ENCODE measurements at regions not wholly inside any gene's neighbourhood (a gene's known extent, or its start where the extent isn't known, plus 50 kb on each side); places are given as distances from the start of the nearest gene placed in this dataset.

GRCh38 chr11:111095327-111095726, 150.2 kb upstream of the POU2AF2 start:
- DNase-seq (ENCODE audit: low spot score): no peak

GRCh38 chr11:111093061-111093460, 152.5 kb upstream of the POU2AF2 start:
- DNase-seq (ENCODE audit: low spot score): no peak

GRCh38 chr11:111091321-111091938, 154.1 kb upstream of the POU2AF2 start:
- DNase-seq (ENCODE audit: low spot score): no peak

- no peak for DNase-seq (ENCODE audit: low spot score)
Observed at GRCh38 chr11:111089759-111090158, 155.8 kb upstream of the POU2AF2 start.

- no peak for DNase-seq (ENCODE audit: low spot score)
Observed at GRCh38 chr11:111088847-111089355, 156.6 kb upstream of the POU2AF2 start.

- no peak for DNase-seq (ENCODE audit: low spot score)
Observed at GRCh38 chr11:111086058-111086457, 159.5 kb upstream of the POU2AF2 start.

DNA sequence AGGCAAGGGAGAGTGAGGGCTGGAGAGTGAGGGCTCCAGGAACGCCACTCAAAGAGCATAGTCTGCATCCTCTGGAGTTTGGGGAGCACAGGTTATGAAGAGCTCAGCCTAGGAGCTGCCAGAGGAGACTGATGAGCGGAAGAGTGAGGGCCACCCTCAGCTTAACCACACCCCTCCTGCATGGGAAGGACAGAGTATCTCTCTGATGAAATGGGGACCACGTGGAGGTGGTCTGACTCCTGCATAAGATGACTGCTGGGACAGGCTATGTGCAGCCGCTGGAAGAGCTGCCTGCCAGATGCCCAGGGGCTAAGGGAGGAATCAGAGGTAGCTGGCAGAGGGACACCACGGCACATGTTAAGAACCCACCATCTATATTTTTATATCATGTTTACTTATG, 162.9 kb upstream of the POU2AF2 start:
- no peak for DNase-seq (ENCODE audit: low spot score)

DNA sequence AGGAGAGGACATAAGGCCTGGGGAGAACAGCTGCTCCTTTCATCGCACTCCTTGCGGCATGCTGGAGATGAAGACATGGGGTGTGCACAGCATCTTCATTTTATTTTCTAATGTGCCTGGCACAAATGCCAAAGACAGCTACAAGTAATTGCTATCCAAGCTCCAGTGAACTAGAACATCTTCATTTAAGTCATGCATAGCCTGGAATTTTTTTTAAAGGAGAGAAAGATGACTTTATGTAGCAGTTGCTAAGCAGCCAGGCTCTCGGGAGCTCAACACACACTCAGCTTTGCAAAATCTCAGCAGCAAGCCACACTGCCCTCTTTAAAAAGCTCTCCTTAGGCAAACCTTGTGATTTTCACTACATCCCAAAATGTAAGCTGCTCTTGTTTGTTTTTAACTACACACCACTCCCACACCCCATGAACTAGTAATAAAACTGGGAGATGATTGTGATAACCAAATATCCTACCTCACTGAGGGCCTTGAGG, 164.5 kb upstream of the POU2AF2 start:
- DNase-seq (ENCODE audit: low spot score): no peak

DNA sequence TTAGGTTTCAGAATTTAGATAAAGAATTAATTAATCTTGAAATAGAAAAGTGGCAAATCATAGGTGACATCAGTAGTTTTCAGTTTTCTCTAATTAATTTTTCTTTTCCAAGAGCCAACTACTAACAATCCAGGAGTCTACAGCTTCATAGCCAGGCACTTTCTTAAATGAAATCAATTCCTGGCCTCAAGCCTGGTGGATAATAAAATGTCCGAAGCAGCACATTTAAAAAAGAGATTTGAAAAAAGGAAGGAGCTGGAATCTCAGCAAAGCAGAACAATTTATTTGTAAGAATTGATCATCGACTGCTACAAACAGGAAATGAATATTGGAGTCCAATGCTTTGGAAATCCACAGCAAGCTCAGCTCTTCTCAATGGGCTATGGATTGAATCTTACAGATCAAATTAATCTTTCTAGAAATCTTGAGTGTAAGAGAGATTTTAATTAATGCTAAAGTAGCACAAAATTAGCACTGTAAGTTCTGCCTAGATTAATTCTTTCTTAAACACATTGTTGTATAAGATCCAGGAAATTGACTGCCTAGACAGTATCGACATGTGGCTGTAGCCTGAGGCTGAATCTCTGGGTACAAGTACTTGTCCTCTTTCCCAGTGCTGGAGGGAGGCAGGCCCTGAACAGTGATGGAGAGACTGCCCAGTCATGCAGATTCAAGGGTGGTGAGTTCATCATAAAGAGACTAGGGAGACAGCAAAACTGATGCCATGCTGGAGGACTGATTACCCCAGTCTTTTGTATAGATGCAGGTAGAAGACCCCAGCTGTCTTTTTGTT, 167.8 kb upstream of the POU2AF2 start:
- no peak for DNase-seq (ENCODE audit: low spot score)

- DNase-seq (ENCODE audit: low spot score): peak; percentile 56
Observed at GRCh38 chr11:111069066-111069465, 176.5 kb upstream of the POU2AF2 start.

DNA sequence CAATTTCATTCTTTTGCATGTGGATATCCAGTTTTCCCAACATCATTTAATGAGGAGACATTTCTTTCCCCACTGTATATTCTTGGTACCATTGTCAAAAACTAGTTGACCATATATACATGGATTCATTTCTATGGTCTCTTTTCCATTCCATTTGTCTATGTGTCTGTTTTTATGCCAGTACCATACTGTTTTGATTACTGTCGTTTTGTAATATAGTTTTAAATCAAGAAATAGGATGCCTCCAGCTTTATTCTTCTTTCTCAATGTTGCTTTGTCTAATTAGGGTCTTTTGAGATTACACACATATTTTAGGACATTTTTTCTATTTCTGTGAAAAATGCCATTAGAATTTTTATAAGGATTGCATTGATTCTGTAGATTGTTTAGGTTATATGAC, 177.5 kb upstream of the POU2AF2 start:
- no peak for DNase-seq (ENCODE audit: low spot score)

DNA sequence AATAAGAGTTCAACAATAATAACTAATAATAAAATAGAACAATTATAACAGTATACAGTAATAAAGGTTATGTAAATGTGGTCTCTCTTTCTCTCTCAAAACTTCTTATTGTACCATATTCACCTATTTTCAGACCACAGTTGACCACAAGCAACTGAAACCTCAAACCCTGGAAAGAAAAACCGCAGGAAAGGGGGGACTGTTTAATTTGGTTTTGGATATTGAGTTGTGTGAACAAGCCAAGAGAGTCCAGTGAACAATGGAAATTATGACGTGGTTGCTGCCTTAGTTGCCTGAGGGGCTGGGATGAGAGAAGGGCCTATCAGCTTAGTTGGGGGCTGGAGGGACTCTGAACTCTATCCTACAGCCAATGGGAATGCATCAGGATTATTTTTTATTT, 178.7 kb upstream of the POU2AF2 start:
- DNase-seq (ENCODE audit: low spot score): no peak

DNA sequence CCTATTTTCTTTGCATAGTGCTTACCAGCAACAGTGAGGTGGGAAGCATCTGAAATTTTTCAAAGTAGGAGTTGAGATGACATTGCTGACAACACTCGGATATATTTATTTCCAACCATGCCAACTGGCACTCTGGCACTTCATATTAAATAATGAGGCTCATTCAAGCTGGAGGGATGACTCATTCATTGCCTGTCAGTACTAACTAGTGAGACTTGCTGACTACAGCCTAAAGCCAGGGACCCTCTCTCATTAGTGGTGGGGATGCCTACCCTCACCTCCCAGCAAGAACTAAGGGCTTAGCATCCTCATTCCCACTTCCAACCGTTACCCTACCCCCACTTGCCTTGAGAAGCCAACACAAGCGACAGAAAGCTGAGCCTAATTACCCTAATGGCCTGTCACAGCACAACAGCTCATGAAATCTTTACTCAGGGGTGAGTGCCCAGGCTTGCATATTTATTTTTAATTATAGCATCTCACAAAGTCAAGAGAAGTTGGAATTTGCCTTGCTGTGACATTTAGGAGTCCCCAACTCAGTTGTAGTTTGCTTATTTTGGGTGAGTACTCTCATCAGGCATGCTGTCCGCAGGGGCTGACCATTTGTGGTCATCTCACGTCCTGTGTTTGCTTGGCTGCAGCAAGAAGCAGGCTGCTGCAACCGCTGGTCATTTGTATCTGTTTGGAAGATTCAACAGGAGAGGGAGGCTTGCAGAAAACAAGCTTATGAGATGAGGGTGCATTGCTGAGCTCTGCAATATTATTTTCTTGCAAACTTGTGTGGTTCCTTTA, 181.6 kb upstream of the POU2AF2 start:
- no peak for DNase-seq (ENCODE audit: low spot score)

GRCh38 chr11:111062420-111062819, 183.1 kb upstream of the POU2AF2 start:
- DNase-seq (ENCODE audit: low spot score): no peak

DNA sequence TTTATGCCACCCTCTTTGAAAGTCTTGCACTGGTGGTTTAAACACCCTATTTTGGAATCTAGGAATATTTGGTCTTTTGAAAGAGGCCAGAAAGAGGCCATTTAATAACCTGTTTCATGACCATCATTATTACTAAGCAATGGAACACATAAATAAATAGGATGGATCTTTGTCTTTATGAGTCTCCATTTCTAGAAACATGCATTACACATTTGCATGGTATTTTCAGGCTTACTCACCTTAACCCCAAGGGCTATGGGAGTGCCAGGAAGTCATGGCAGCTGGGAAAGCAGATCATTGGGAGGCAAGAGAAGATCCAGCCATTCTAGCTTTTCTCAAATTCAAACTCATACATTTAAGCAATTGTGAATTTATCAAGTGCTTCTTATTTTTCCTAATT, 185.8 kb upstream of the POU2AF2 start:
- no peak for DNase-seq (ENCODE audit: low spot score)

GRCh38 chr11:111049131-111049530, 196.4 kb upstream of the POU2AF2 start:
- DNase-seq (ENCODE audit: low spot score): no peak

GRCh38 chr11:111047374-111047773, 198.2 kb upstream of the POU2AF2 start:
- no peak for DNase-seq (ENCODE audit: low spot score)

GRCh38 chr11:111046291-111046690, 199.2 kb upstream of the POU2AF2 start:
- DNase-seq (ENCODE audit: low spot score): no peak

DNA sequence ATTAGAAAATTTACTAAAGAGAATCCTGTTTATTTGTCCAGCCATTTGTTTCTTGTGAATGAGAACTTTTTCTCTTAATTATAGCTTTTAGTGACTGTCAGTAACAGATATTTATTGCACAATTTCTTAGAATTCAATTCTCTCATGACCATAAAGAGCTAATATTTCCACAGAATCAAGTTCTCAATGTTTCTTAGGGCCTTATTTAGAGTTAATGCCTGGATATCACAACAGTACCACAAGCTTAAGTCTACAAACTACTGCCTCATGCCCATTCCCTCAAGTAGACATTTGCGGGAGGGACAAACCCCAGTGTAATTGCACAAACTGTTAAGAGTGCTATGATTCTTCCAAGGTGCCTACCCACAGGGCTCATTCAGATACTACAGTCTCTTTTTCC, 199.7 kb upstream of the POU2AF2 start:
- no peak for DNase-seq (ENCODE audit: low spot score)

- DNase-seq (ENCODE audit: low spot score): no peak
Observed at GRCh38 chr11:111045407-111045803, 200.1 kb upstream of the POU2AF2 start.

GRCh38 chr11:111044751-111045406, 200.6 kb upstream of the POU2AF2 start:
- no peak for DNase-seq (ENCODE audit: low spot score)

- DNase-seq (ENCODE audit: low spot score): no peak
Observed at GRCh38 chr11:111039982-111040381, 205.5 kb upstream of the POU2AF2 start.
